Suprapubic skin (tissue), 4 donors: ENCODE measurements at regions not wholly inside any gene's neighbourhood (a gene's known extent, or its start where the extent isn't known, plus 50 kb on each side); places are given as distances from the start of the nearest gene placed in this dataset.

Source experiments
- DNase-seq, 2 donors: peaks; one replicate each; pipeline ENCODE4 v3.0.0-alpha.2; 2019; ENCODE audit warnings: low spot score in 2 of 2
- H3K27ac ChIP-seq: fragments of 200-600 bp; sonication (generic); one replicate; pipeline ENCODE4 v1.5.1; 2019
- H3K27me3 ChIP-seq: fragments of 200-600 bp; sonication (generic); one replicate; pipeline ENCODE4 v1.5.1; 2019
- H3K36me3 ChIP-seq: fragments of 200-600 bp; sonication (generic); one replicate; pipeline ENCODE4 v1.5.1; 2019
- H3K4me1 ChIP-seq: fragments of 200-600 bp; sonication (generic); one replicate; pipeline ENCODE4 v1.5.1; 2019
- H3K4me3 ChIP-seq: fragments of 200-600 bp; sonication (generic); one replicate; pipeline ENCODE4 v1.5.1; 2019; ENCODE audit warnings: mild to moderate bottlenecking
- H3K9me3 ChIP-seq: fragments of 200-600 bp; sonication (generic); one replicate; pipeline ENCODE4 v1.5.1; 2019
- CTCF ChIP-seq, 2 donors: fragments of 200-600 bp in 1 of 2; fragments of 450-650 bp in 1 of 2; sonication (generic) in 1 of 2; IDR thresholded peaks; one replicate each; pipeline ENCODE4 v1.5.1; 2016 to 2019; ENCODE audit warnings: antibody characterized with exemption in 2 of 2, mild to moderate bottlenecking in 1 of 2, moderate library complexity in 1 of 2
- EP300 ChIP-seq: sonication (generic); formaldehyde crosslinking; IDR thresholded peaks from one replicate; pipeline ENCODE4 v1.6.1; 2017; ENCODE audit warnings: antibody characterized with exemption
- POLR2A ChIP-seq, 2 donors: fragments of 450-650 bp; IDR thresholded peaks; one replicate each; pipeline ENCODE4 v1.6.1; 2017; ENCODE audit warnings: antibody characterized with exemption in 2 of 2, mild to moderate bottlenecking in 2 of 2, moderate library complexity in 2 of 2
- POLR2AphosphoS5 ChIP-seq, 3 donors: sonication (generic); formaldehyde crosslinking; IDR thresholded peaks; one replicate each; pipeline ENCODE4 v1.6.1; 2017; ENCODE audit warnings: antibody characterized with exemption in 3 of 3
- WGBS: methylation state at CpG from one replicate; pipeline ENCODE4 v1.1.5; 2018; 5-methylcytosine and 5-hydroxymethylcytosine counted together

GRCh38 chr20:51917886-51918535, 115.7 kb upstream of the SALL4 start:
- H3K4me3 ChIP-seq, result no peak overlapping the region
- H3K9me3 ChIP-seq, result no peaks in the 10 kb centered on the region
- no peaks in the 10 kb centered on the region for H3K27me3 ChIP-seq
- H3K27ac ChIP-seq, result no peak overlapping the region
- H3K36me3 ChIP-seq, result no peaks in the 10 kb centered on the region
- WGBS, result 44% methylated on average over 4 of the region's 4 CpGs
- no peak for TF ChIP-seq POLR2A (IDR thresholded peaks at IDR 0.05)
- no peak for TF ChIP-seq POLR2AphosphoS5 (IDR thresholded peaks at IDR 0.05)
- no peak for TF ChIP-seq EP300
- no peak for TF ChIP-seq CTCF (IDR thresholded peaks at IDR 0.05)
- H3K4me1 ChIP-seq, result no peaks in the 10 kb centered on the region
- DNase-seq, result no peak

DNA sequence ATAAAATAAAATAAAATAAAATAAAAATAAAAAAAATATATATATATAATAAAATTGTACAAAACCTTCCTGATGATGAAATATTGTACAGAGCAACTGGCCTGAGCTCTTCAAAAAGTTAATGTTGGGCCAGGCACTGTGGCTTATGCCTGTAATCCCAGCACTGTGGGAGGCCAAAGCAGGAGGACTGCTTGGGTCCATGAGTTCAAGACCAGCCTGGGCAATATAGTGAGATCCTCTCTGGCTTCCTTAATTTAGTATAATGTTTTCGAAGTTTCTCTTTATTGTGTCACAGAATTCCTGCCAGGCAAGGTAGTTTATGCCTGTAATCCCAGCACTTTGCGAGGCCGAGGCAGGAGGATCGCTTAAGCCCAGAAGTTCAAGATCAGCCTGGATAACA, 113.9 kb upstream of the SALL4 start:
- no peaks in the 10 kb centered on the region for H3K27me3 ChIP-seq
- WGBS, result 96% methylated on average over 4 of the region's 4 CpGs
- H3K36me3 ChIP-seq, result no peaks in the 10 kb centered on the region
- no peak for DNase-seq
- H3K9me3 ChIP-seq, result no peaks in the 10 kb centered on the region
- TF ChIP-seq POLR2A (IDR thresholded peaks at IDR 0.05), result no peak
- TF ChIP-seq EP300, result no peak
- TF ChIP-seq POLR2AphosphoS5 (IDR thresholded peaks at IDR 0.05), result no peak
- TF ChIP-seq CTCF (IDR thresholded peaks at IDR 0.05), result no peak
- H3K4me1 ChIP-seq, result no peaks in the 10 kb centered on the region
- H3K27ac ChIP-seq, result no peak overlapping the region
- H3K4me3 ChIP-seq, result no peak overlapping the region

DNA sequence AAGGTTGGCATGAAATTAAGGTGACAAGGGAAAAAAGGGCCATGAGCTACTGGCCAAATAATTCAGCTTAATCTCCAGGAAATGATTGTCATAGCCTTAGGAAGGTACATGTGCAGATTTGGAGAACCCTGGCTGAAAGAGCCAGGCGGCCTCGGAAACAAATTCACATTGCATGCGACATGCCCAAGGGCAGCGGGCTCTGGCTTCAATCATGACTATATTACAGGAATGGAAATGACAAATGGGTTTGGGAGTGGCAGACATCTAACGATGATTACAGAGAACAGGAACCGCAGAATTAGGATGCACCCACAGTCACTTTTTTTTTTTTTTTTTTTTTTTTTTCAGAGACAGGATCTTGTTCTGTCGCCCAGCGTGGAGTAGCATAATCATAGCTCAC, 112.4 kb upstream of the SALL4 start:
- H3K4me3 ChIP-seq, result no peak overlapping the region
- H3K36me3 ChIP-seq, result no peaks in the 10 kb centered on the region
- no peaks in the 10 kb centered on the region for H3K9me3 ChIP-seq
- no peaks in the 10 kb centered on the region for H3K27me3 ChIP-seq
- TF ChIP-seq EP300 (no peak), POLR2AphosphoS5 (IDR thresholded peaks at IDR 0.05) (no peak), POLR2A (IDR thresholded peaks at IDR 0.05) (no peak), CTCF (IDR thresholded peaks at IDR 0.05) (no peak)
- no peak overlapping the region for H3K27ac ChIP-seq
- no peak for DNase-seq
- WGBS, result 49% methylated on average over 8 of the region's 8 CpGs
- H3K4me1 ChIP-seq, result peaks cover 3% of the 10 kb centered on the region

- peaks cover 3% of the 10 kb centered on the region for H3K4me1 ChIP-seq
- H3K9me3 ChIP-seq, result no peaks in the 10 kb centered on the region
- no peak for TF ChIP-seq EP300
- no peak for TF ChIP-seq POLR2AphosphoS5 (IDR thresholded peaks at IDR 0.05)
- TF ChIP-seq CTCF (IDR thresholded peaks at IDR 0.05), result no peak
- no peak for TF ChIP-seq POLR2A (IDR thresholded peaks at IDR 0.05)
- H3K27me3 ChIP-seq, result no peaks in the 10 kb centered on the region
- WGBS, result 33% methylated on average over 7 of the region's 7 CpGs
- H3K27ac ChIP-seq, result no peak overlapping the region
- H3K4me3 ChIP-seq, result no peak overlapping the region
- DNase-seq, result no peak
- no peaks in the 10 kb centered on the region for H3K36me3 ChIP-seq
Observed at GRCh38 chr20:51910321-51911050, 108.2 kb upstream of the SALL4 start.

DNA sequence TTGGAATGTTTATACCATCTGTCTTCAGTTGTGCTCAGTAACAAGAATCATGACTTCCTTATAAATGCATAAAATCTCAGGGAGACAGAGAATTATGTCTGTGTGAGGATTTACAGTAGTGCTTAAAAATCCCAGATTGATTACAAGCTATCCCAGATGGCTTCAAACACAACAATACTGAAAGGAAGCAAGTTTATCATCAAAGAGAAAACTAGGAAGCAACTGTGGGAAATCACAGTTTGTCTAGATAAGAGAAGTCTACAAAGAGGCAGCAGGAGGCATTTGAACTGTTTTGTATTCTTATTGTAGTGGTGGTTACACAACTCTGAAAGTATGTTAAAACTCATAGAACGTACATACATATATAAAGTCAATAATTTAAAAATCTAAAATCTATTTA, 104.4 kb upstream of the SALL4 start:
- Histone ChIP-seq H3K36me3 (no peaks in the 10 kb centered on the region), H3K27ac (no peak overlapping the region), H3K27me3 (no peaks in the 10 kb centered on the region), H3K4me1 (peaks cover 3% of the 10 kb centered on the region), H3K9me3 (no peaks in the 10 kb centered on the region), H3K4me3 (no peak overlapping the region)
- no peak for DNase-seq
- WGBS, result 85% methylated on average over 1 of the region's 1 CpG
- TF ChIP-seq EP300, result no peak
- no peak for TF ChIP-seq POLR2A (IDR thresholded peaks at IDR 0.05)
- TF ChIP-seq POLR2AphosphoS5 (IDR thresholded peaks at IDR 0.05), result no peak
- TF ChIP-seq CTCF (IDR thresholded peaks at IDR 0.05), result no peak
